IMR-90 (cell line): ENCODE measurements at regions not wholly inside any gene's neighbourhood (a gene's known extent, or its start where the extent isn't known, plus 50 kb on each side); places are given as distances from the start of the nearest gene placed in this dataset.

Experiments
- ATAC-seq: fragments of 200-7000 bp; cut with Tn5 transposase; 2 replicates; pipeline ENCODE4 v1.9.1; 2020; ENCODE audit warnings: low read depth, mild to moderate bottlenecking, moderate library complexity
- BruUV-seq: library from RNA; stranded (reverse); fragments of 400-500 nt; replicated peaks from 2 replicates; lab custom pipeline; 2021; lab: Mats Ljungman, UMichigan
- CTCF ChIA-PET: fragments of 300-600 bp; formaldehyde crosslinking; extraction: SDS; loops from one replicate; lab custom pipeline; 2021; ENCODE audit warnings: antibody characterized with exemption; lab: Yijun Ruan, JAX
- POLR2A ChIA-PET: fragments of 300-600 bp; sonication (Branson Sonifier 250); formaldehyde crosslinking; loops from one replicate; lab custom pipeline; 2022; ENCODE audit warnings: antibody characterized with exemption; ENCODE audit not compliant: unreplicated experiment; lab: Charles Lee
- DNase-seq: peaks from one replicate; pipeline ENCODE4 v3.0.0; 2013
- H2AFZ ChIP-seq: replicated peaks from 2 replicates; pipeline ENCODE3; 2013; ENCODE audit warnings: low read length, mild to moderate bottlenecking; ENCODE audit not compliant: poor library complexity
- H2AK5ac ChIP-seq: 2 replicates; pipeline ENCODE4 v1.6.1; 2013; ENCODE audit warnings: low read depth, low read length, inconsistent platforms
- H2AK9ac ChIP-seq: replicated peaks from 2 replicates; pipeline ENCODE3; 2013; ENCODE audit warnings: mild to moderate bottlenecking, low read depth, low read length, moderate library complexity; ENCODE audit not compliant: poor library complexity
- H2BK120ac ChIP-seq: 2 replicates; pipeline ENCODE4 v1.6.1; 2013; ENCODE audit warnings: low read depth, low read length, inconsistent platforms
- H2BK15ac ChIP-seq: 3 replicates; pipeline ENCODE4 v1.6.1; 2013; ENCODE audit warnings: low read depth, low read length, inconsistent platforms
- H2BK20ac ChIP-seq: 2 replicates; pipeline ENCODE4 v1.6.1; 2013; ENCODE audit warnings: low read depth, mild to moderate bottlenecking, inconsistent platforms, low read length, moderate library complexity
- H2BK5ac ChIP-seq: 2 replicates; pipeline ENCODE4 v1.6.1; 2013; ENCODE audit warnings: mild to moderate bottlenecking, low read depth, low read length, inconsistent platforms; ENCODE audit not compliant: poor library complexity, severe bottlenecking
- H3K14ac ChIP-seq: replicated peaks from 2 replicates; pipeline ENCODE4 v1.6.1; 2013; ENCODE audit warnings: low read depth, low read length, inconsistent platforms
- H3K18ac ChIP-seq: 2 replicates; pipeline ENCODE4 v1.6.1; 2013; ENCODE audit warnings: low read depth, low read length, control low read depth
- H3K23ac ChIP-seq: 2 replicates; pipeline ENCODE4 v1.6.1; 2013; ENCODE audit warnings: low read depth, low read length, inconsistent platforms
- H3K27ac ChIP-seq: 2 replicates; pipeline ENCODE4 v1.5.1; 2013; ENCODE audit warnings: mild to moderate bottlenecking, control low read depth, low read length; ENCODE audit not compliant: insufficient read depth
- H3K27me3 ChIP-seq: 2 replicates; pipeline ENCODE4 v1.6.1; 2013; ENCODE audit warnings: low read length; ENCODE audit not compliant: control insufficient read depth, insufficient read depth
- H3K36me3 ChIP-seq: 2 replicates; pipeline ENCODE4 v1.6.1; 2013; ENCODE audit warnings: low read length, mixed read lengths; ENCODE audit not compliant: control insufficient read depth, insufficient read depth
- H3K4ac ChIP-seq: 2 replicates; pipeline ENCODE4 v1.6.1; 2013; ENCODE audit warnings: low read depth, low read length, inconsistent platforms
- H3K4me1 ChIP-seq: 2 replicates; pipeline ENCODE4 v1.6.1; 2013; ENCODE audit warnings: low read length, mixed read lengths; ENCODE audit not compliant: control insufficient read depth, insufficient read depth
- H3K4me2 ChIP-seq: 2 replicates; pipeline ENCODE4 v1.6.1; 2013; ENCODE audit warnings: low read depth, mild to moderate bottlenecking, control low read depth, low read length, moderate library complexity
- H3K4me3 ChIP-seq: 2 replicates; pipeline ENCODE4 v1.5.1; 2013; ENCODE audit warnings: low read depth, mild to moderate bottlenecking, control low read depth, low read length, moderate library complexity; ENCODE audit not compliant: insufficient read depth
- H3K56ac ChIP-seq: 2 replicates; pipeline ENCODE4 v1.6.1; 2013; ENCODE audit warnings: low read length, inconsistent platforms; ENCODE audit not compliant: insufficient read depth; ENCODE audit errors: extremely low read depth
- H3K79me1 ChIP-seq, 2 experiments: 2 replicates each; pipeline ENCODE4 v1.6.1; 2013; ENCODE audit warnings: low read length in 2 of 2, inconsistent platforms in 1 of 2, low read depth in 1 of 2
- H3K9ac ChIP-seq: 2 replicates; pipeline ENCODE4 v1.6.1; 2013; ENCODE audit warnings: low read depth, low read length, control low read depth
- H3K9me1 ChIP-seq: 2 replicates; pipeline ENCODE4 v1.6.1; 2013; ENCODE audit warnings: low read length, inconsistent platforms; ENCODE audit not compliant: insufficient read depth
- H3K9me3 ChIP-seq: 2 replicates; pipeline ENCODE4 v1.6.1; 2013; ENCODE audit warnings: low read length; ENCODE audit not compliant: control insufficient read depth, insufficient read depth
- H4K20me1 ChIP-seq: 2 replicates; pipeline ENCODE4 v1.6.1; 2013; ENCODE audit warnings: low read length, inconsistent platforms; ENCODE audit not compliant: insufficient read depth
- H4K5ac ChIP-seq: 2 replicates; pipeline ENCODE4 v1.6.1; 2013; ENCODE audit warnings: mild to moderate bottlenecking, low read depth, low read length, control low read depth
- H4K8ac ChIP-seq, 2 experiments: 2 replicates each; pipeline ENCODE4 v1.6.1; 2013; ENCODE audit warnings: low read depth in 2 of 2, low read length in 2 of 2, control low read depth in 1 of 2, inconsistent platforms in 1 of 2
- H4K91ac ChIP-seq: 2 replicates; pipeline ENCODE4 v1.6.1; 2013; ENCODE audit warnings: low read depth, low read length, inconsistent platforms; ENCODE audit not compliant: insufficient read depth
- CEBPB ChIP-seq: IDR thresholded peaks from 2 replicates; pipeline ENCODE4 v1.6.1; 2012; ENCODE audit warnings: low read depth, low read length, improper control_type of control experiment
- CHD1 ChIP-seq: IDR thresholded peaks from 2 replicates; pipeline ENCODE4 v1.6.1; 2012; ENCODE audit warnings: low read depth, low read length, improper control_type of control experiment
- FOS ChIP-seq: fragments of 150-350 bp; IDR thresholded peaks from 2 replicates; pipeline ENCODE4 v1.6.1; 2016; ENCODE audit warnings: low read depth, low read length
- MAFK ChIP-seq: IDR thresholded peaks from 2 replicates; pipeline ENCODE4 v1.6.1; 2012; ENCODE audit warnings: low read depth, low read length, improper control_type of control experiment
- MAZ ChIP-seq: IDR thresholded peaks from 2 replicates; pipeline ENCODE4 v1.6.1; 2012; ENCODE audit warnings: low read depth, mild to moderate bottlenecking, low read length, improper control_type of control experiment, moderate library complexity, borderline replicate concordance
- MXI1 ChIP-seq: IDR thresholded peaks from 2 replicates; pipeline ENCODE4 v1.6.1; 2012; ENCODE audit warnings: low read depth, mild to moderate bottlenecking, low read length, moderate library complexity, borderline replicate concordance
- NFE2L2 ChIP-seq: fragments of 150-350 bp; IDR thresholded peaks from 2 replicates; pipeline ENCODE4 v1.6.1; 2016; ENCODE audit warnings: low read depth, mild to moderate bottlenecking, low read length
- POLR2A ChIP-seq: IDR thresholded peaks from 2 replicates; pipeline ENCODE4 v1.6.1; 2012; ENCODE audit warnings: mild to moderate bottlenecking, low read depth, low read length
- RAD21 ChIP-seq: IDR thresholded peaks from 2 replicates; pipeline ENCODE4 v1.6.1; 2012; ENCODE audit warnings: low read length, improper control_type of control experiment
- RCOR1 ChIP-seq: IDR thresholded peaks from 2 replicates; pipeline ENCODE4 v1.6.1; 2012; ENCODE audit warnings: mild to moderate bottlenecking, low read length, improper control_type of control experiment; ENCODE audit not compliant: insufficient replicate concordance
- RFX5 ChIP-seq: IDR thresholded peaks from 2 replicates; pipeline ENCODE4 v1.8.0; 2012; ENCODE audit warnings: low read depth, mild to moderate bottlenecking, low read length, moderate library complexity
- WGBS, 2 experiments: methylation state at CpG; one replicate each; pipeline versions ENCODE4 v1.1.5 to v1.1.7; 2013; ENCODE audit warnings: missing lambda C conversion rate in 2 of 2; ENCODE audit not compliant: insufficient read length in 1 of 2; ENCODE audit errors: extremely low coverage in 2 of 2; 5-methylcytosine and 5-hydroxymethylcytosine counted together
- dilution Hi-C: fragments of 300-500 bp; cut with HindIII; formaldehyde crosslinking; loops from one replicate; pipeline ENCODE4 v1.14.3; 2018; ENCODE audit warnings: low sequenced_read_pairs; ENCODE audit not compliant: unreplicated experiment
- in situ Hi-C: fragments of 300-500 bp; cut with MboI; formaldehyde crosslinking; loops from 3 replicates; pipeline ENCODE4 v1.14.3; 2019; ENCODE audit warnings: low sequenced_read_pairs, inconsistent platforms, mixed read lengths
- intact Hi-C: fragments of 100-400 bp; cut with micrococcal nuclease; formaldehyde crosslinking; loops from 2 replicates; pipeline ENCODE4 v1.10.0; 2022
- TF ChIP-seq, protein P1 (sequence below): conservative IDR thresholded peaks from 2 replicates; pipeline ENCODE4 v1.5.1; 2012; ENCODE audit warnings: mild to moderate bottlenecking, low read depth, low read length, improper control_type of control experiment
- TF ChIP-seq, protein P2 (sequence below): fragments of 150-350 bp; IDR thresholded peaks from 2 replicates; pipeline ENCODE4 v1.6.1; 2016; ENCODE audit warnings: low read depth, mild to moderate bottlenecking, low read length, moderate library complexity, borderline replicate concordance

DNA sequence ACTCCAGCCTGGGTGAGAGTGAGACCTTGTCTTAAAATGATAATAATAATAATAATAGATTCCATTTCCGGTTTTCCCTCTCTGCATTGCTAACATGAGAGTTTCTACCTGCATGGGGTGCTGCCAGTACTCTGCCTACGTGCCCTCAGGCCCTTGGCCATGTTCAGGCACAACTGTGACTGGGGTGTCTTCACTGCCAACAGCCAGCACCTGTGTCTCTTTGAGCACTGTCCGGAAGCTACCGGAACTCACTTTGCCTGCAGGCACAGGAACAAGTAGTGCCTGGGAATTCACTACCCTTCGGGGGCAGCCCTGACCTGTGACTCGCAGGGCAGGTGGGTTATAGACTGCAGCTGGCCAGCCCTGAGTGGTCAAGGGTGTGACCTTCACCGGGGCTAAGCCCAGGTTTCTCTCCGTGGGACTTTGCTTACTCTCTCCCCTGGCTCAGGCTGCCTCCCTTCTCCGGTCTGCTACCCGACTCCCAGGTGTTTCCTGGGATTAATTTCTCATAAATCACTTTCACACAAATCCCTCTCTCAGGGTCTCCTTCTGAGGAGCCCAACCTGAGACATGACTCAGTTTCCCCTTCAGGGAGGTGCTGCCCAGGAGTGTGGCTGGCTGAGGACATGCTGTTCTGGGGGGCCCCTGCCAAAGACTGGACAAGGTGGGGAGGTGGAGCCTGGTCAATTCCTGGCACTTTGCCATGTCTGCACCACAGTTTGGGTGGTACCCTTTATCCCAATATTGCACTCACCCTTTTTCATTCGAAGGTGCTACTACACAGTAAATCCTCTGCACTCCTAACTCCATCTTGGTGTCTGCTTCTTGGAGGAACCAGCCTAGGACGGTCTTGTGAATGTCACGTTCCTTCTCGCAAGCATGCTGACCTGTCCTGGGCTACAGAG is 79.5 kb upstream of the RALGAPA2 start:
- Histone ChIP-seq H3K4me1 (no peaks in the 10 kb centered on the region), H4K20me1 (no peaks in the 10 kb centered on the region), H2AK9ac (no peak overlapping the region), H3K9me1 (no peaks in the 10 kb centered on the region), H3K4me3 (no peak overlapping the region), H3K4ac (no peak overlapping the region), H2BK120ac (no peak overlapping the region), H3K9me3 (no peaks in the 10 kb centered on the region), H3K23ac (no peak overlapping the region), H2BK5ac (no peak overlapping the region), H3K56ac (no peak overlapping the region), H4K5ac (no peak overlapping the region), H3K9ac (no peak overlapping the region), H2AFZ (no peak overlapping the region), H3K14ac (no peak overlapping the region), H3K4me2 (no peak overlapping the region), H3K18ac (no peak overlapping the region), H3K36me3 (no peaks in the 10 kb centered on the region), H4K91ac (no peak overlapping the region), H3K27ac (no peak overlapping the region), H4K8ac (no peak overlapping the region), H2AK5ac (no peak overlapping the region), H2BK15ac (no peak overlapping the region), H3K79me1 (no peaks in the 10 kb centered on the region), H3K27me3 (no peaks in the 10 kb centered on the region), H2BK20ac (no peak overlapping the region)
- DNase-seq, result no peak
- CTCF ChIA-PET, result no interaction called here
- POLR2A ChIA-PET, result no interaction called here
- intact Hi-C loops (no loop called here), dilution Hi-C loops (no loop called here), in situ Hi-C loops (no loop called here)
- BruUV-seq, result no TSS peak
- ATAC-seq, result no peak
- TF ChIP-seq RCOR1 (no peak), FOS (no peak), MAZ (no peak), RAD21 (no peak), NFE2L2 (no peak), POLR2A (no peak), MAFK (no peak), MXI1 (no peak), CHD1 (no peak), RFX5 (no peak), CEBPB (no peak)
- TF ChIP-seq, protein P1, sequence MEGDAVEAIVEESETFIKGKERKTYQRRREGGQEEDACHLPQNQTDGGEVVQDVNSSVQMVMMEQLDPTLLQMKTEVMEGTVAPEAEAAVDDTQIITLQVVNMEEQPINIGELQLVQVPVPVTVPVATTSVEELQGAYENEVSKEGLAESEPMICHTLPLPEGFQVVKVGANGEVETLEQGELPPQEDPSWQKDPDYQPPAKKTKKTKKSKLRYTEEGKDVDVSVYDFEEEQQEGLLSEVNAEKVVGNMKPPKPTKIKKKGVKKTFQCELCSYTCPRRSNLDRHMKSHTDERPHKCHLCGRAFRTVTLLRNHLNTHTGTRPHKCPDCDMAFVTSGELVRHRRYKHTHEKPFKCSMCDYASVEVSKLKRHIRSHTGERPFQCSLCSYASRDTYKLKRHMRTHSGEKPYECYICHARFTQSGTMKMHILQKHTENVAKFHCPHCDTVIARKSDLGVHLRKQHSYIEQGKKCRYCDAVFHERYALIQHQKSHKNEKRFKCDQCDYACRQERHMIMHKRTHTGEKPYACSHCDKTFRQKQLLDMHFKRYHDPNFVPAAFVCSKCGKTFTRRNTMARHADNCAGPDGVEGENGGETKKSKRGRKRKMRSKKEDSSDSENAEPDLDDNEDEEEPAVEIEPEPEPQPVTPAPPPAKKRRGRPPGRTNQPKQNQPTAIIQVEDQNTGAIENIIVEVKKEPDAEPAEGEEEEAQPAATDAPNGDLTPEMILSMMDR, result no peak
- TF ChIP-seq, protein P2, sequence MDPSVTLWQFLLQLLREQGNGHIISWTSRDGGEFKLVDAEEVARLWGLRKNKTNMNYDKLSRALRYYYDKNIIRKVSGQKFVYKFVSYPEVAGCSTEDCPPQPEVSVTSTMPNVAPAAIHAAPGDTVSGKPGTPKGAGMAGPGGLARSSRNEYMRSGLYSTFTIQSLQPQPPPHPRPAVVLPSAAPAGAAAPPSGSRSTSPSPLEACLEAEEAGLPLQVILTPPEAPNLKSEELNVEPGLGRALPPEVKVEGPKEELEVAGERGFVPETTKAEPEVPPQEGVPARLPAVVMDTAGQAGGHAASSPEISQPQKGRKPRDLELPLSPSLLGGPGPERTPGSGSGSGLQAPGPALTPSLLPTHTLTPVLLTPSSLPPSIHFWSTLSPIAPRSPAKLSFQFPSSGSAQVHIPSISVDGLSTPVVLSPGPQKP, result no peak
- 32% methylated on average over 5 of the region's 14 CpGs; no CpG with 5 or more reads in 1 of the 2 experiments for WGBS, 2 experiments
